ENCODE measurements at regions not wholly inside any gene's neighbourhood (a gene's known extent, or its start where the extent isn't known, plus 50 kb on each side); places are given as distances from the start of the nearest gene placed in this dataset.

DNA sequence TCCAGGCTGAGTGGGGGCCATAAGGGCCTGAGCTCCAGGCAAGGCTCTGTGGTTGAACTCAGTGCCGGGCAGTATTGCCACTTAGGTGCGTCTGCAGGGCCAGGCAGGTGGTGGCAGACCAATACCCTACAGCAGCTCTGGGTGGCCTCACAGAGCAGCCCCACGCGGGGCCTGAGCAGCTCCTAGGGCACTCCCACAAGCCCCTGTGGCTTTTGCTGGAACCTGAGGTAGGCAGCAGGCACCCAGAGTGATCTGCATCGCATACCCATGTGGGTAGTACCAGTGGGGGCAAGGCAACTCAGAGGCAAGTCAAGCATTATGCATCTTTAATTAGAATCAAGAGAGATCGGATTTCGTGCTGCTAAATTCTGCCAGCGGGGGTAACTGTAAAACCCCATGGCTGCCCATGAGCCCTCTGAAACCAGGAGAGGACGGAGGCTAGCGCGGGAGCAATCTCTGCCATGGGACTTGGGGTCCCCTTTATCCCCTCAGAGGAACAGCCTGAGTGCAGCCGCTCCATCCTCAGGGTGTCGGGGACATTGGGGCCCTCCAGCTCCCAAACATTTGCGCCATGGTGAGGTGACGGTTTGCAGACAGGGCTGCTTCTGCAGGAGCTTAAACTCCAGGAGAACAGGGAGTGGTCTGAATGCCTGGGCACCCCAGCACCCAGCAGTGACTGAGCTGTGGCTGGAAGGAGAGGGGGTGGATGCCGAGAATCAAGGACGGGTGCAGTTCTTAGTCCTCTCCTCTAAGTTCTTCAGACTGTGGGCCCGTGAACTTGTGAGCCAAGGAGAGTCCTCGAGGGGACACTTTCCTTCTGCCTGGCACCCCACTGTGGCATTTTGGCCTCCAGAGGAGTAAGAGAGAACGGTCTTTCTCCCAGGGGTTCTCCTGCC is 62.4 kb upstream of the PCSK6 start:
- H3K4me3 ChIP-seq (ENCODE audit: control insufficient read depth, low read depth, low read length): no peak overlapping the region
- no peak for TF ChIP-seq CTCF (conservative IDR thresholded peaks at IDR 0.05; ENCODE audit: control insufficient read depth, insufficient read depth, low read depth, low read length)
- DNase-seq (ENCODE audit: low read depth): no peak

GRCh38 chr15:101550124-101550523 is 60.6 kb upstream of the PCSK6 start:
- no peak for TF ChIP-seq CTCF (conservative IDR thresholded peaks at IDR 0.05; ENCODE audit: control insufficient read depth, insufficient read depth, low read depth, low read length)

GRCh38 chr15:101549647-101550046 is 60.1 kb upstream of the PCSK6 start:
- DNase-seq (ENCODE audit: low read depth): no peak
- TF ChIP-seq CTCF (conservative IDR thresholded peaks at IDR 0.05; ENCODE audit: control insufficient read depth, insufficient read depth, low read depth, low read length): no peak
- H3K4me3 ChIP-seq (ENCODE audit: control insufficient read depth, low read depth, low read length): no peak overlapping the region

More at GRCh38 chr15:101550124-101550523, 60.6 kb upstream of the PCSK6 start:
- DNase-seq (ENCODE audit: low read depth): no peak
- no peak overlapping the region for H3K4me3 ChIP-seq (ENCODE audit: control insufficient read depth, low read depth, low read length)

DNA sequence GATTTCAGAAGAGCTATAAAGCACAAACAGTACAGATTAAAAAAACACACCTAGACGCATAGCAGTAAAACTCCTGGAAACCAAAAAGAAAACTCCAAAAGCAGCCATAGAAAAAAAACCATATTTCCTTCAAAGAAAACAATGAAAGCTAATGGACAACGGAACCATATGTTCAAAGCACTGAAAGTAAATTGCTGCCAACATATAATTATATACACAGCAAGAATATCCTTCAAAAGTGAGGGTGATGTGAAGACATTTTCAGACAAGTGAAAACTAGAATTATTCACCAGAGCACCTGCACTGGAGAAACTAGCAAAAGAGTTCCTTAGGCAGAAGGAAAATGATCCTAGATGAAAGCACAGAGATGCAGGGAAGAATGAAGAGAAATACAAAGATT is 58.2 kb upstream of the PCSK6 start:
- DNase-seq (ENCODE audit: low read depth): no peak
- TF ChIP-seq CTCF (conservative IDR thresholded peaks at IDR 0.05; ENCODE audit: control insufficient read depth, insufficient read depth, low read depth, low read length): no peak
- H3K4me3 ChIP-seq (ENCODE audit: control insufficient read depth, low read depth, low read length): no peak overlapping the region

DNA sequence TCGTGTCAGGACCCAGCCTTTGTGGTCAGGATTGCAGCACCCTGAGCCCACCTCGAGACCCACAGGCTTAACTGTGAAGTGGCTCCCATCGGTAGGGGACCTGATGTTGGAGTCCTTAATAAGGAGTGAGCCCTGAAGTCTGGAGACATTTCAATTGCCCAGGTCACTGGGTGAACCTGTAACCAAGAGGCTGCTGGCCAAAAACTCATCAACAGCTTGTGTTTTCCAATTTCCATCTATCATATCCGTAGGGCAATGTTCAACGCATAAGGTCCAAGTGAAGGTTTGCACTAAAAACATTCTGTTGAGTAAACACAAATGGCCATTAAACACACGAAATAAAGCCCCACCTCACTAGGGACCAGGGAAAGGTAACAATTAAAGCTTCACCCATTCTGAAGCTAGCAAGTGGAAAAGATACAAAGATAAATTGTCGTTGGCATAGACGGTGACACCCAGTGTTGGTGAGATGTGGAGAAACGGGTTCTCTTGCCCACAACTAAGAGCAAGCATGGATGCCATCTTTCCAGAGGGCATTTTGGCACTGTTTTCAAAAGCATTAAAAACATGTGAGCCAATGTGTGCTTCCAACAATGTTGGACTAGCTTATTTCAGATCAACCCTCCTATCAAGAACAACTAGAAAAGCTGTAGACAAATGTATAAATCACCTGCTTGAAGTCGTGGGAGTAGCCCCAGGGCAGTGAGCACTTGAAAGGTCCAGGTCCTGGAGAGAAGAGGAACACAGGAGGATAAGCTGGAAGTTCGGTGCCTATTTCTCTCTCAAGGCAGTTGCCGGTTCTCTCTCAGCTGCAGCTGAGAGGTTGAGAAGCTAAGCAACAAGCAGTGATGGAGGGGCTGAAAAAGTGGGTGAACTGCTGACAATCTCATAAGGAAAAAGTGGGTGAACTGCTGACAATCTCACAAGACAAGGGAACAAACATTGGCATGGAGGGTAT is 56.3 kb upstream of the PCSK6 start:
- DNase-seq (ENCODE audit: low read depth): no peak
- no peak overlapping the region for H3K4me3 ChIP-seq (ENCODE audit: control insufficient read depth, low read depth, low read length)
- TF ChIP-seq CTCF (conservative IDR thresholded peaks at IDR 0.05; ENCODE audit: control insufficient read depth, insufficient read depth, low read depth, low read length): no peak

DNA sequence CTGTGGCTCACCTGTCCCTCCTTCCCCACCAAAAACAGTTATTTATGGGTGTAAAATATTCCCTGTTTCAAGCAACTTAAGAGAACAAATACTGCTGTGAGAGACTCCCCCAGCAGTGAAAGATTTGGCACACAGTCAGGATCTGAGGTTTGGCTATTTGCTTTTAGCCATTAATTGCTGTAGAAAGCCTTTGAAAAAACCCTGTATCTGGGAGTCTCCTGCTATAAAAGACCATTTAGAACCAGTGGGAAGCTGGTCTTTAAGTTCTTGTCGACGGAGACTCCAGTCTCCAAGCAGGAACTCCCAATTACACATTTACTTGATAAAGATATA is 55.1 kb upstream of the PCSK6 start:
- DNase-seq (ENCODE audit: low read depth): no peak
- TF ChIP-seq CTCF (conservative IDR thresholded peaks at IDR 0.05; ENCODE audit: control insufficient read depth, insufficient read depth, low read depth, low read length): no peak
- H3K4me3 ChIP-seq (ENCODE audit: control insufficient read depth, low read depth, low read length): no peak overlapping the region
